ENCODE measurements at regions not wholly inside any gene's neighbourhood (a gene's known extent, or its start where the extent isn't known, plus 50 kb on each side); places are given as distances from the start of the nearest gene placed in this dataset.

GRCh38 chr21:38878379-38879179 is 72.8 kb downstream of the ETS2 start:
- DNase-seq (ENCODE audit: low read depth in 4 of 4, low spot score in 2 of 4) = no peak

DNA sequence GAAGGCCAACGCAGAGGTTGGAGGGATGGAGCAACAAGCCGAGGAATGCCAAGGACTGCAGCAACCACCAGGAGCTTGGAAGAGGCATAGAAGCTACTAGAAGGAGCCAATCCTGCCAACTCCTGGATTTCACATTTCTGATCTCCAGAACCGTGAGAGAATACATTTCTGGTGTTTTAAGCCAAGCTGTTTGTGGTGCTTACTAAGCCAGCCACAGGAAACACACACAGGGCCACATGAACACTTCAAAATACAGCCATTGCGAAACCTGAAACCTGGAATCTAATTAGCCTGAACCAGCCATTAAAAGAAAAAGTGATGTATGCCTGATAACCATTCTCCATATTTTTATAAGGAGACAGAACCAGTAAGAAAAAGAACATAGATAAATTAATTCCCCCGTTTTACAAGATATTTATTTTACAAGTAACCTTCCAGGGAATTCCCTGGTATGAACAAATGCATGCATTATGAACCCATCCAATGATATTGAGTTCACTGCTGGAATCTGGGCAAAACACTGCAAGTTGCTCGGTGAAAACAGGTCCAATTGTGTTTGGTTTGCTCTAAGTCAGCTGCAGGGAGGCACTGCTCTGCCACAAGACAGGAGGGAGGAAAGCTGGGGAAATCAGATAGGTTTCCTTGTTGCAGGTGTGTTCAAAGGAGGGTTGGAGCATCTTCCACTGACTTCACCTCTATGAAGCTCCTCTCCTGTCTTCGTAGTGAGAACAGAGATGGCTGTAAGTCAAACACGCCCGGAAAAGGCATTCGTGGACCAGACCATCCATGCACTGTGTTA is 70.2 kb downstream of the ETS2 start:
- DNase-seq (ENCODE audit: low read depth in 4 of 4, low spot score in 2 of 4) = no peak

Measured in left renal cortex interstitium (tissue), 4 donors.